GM19099 (cell line): ENCODE measurements at regions not wholly inside any gene's neighbourhood (a gene's known extent, or its start where the extent isn't known, plus 50 kb on each side); places are given as distances from the start of the nearest gene placed in this dataset.

ENCODE experiments used
- POLR2A ChIP-seq: IDR thresholded peaks from 3 replicates; pipeline ENCODE4 v1.6.1; 2011; ENCODE audit warnings: low read depth; ENCODE audit not compliant: insufficient read length; ENCODE audit errors: extremely low read depth

- no peak for TF ChIP-seq POLR2A
Observed at GRCh38 chr5:126354858-126355731, 68.1 kb upstream of the GRAMD2B start.

DNA sequence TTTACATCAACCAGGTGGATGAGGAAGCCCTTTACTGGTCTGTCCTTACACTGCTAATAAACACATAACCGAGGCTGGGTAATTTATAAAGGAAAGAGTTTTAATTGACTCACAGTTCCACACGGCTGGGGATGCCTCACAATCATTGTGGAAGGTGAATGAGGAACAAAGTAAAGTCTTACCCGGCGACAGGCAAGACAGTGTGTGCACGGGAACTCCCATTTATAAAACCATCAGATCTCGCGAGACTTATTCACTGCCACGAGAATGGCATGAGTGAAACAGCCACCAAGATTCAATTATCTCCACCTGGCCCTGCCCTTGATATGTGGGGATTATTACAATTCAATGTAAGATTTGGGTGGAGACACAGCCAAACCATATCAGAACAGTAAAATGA is 67.3 kb upstream of the GRAMD2B start:
- TF ChIP-seq POLR2A, result no peak

DNA sequence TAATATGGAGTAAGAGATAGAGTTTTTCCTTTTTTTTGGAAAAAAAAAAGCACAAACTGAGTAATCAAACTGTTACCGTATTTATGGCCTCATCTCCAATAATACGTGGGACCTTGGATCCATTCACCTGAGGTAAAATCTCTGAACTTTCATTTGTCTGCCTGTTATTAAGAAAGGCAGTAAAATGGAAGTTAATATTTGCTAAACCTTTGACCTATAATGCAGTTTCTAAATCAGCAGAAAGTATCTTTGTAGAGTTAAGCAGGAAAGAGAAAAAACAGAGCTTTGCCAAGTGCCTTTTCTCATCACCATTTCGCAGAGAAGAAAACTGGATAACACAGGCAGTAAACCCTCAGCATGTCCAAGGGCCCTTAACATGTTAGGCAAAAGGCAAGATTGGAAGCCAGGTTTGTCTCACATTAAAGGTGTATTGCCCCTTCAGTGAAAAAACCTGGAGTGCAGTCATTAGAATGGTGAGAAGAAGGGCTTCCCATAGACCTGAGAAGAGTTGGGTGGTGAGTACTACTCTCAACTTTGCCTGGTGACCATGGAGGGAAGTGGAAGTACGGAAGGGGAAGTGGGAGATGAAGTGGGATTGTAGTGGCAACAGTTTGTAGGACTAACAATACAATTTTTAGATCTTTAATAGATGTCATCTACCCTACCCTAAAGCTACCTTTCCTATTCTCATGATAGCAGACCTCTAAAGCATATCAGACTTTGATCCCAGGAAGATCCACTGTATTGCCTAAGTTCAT is 65.4 kb upstream of the GRAMD2B start:
- TF ChIP-seq POLR2A, result no peak

GRCh38 chr5:126358525-126358924 is 64.7 kb upstream of the GRAMD2B start:
- TF ChIP-seq POLR2A, result no peak

- no peak for TF ChIP-seq POLR2A
Observed at GRCh38 chr5:126359884-126360283, 63.3 kb upstream of the GRAMD2B start.

- no peak for TF ChIP-seq POLR2A
Observed at GRCh38 chr5:126360467-126360866, 62.7 kb upstream of the GRAMD2B start.

- no peak for TF ChIP-seq POLR2A
Observed at GRCh38 chr5:126363658-126364057, 59.6 kb upstream of the GRAMD2B start.

GRCh38 chr5:126364206-126364902 is 58.9 kb upstream of the GRAMD2B start:
- no peak for TF ChIP-seq POLR2A

DNA sequence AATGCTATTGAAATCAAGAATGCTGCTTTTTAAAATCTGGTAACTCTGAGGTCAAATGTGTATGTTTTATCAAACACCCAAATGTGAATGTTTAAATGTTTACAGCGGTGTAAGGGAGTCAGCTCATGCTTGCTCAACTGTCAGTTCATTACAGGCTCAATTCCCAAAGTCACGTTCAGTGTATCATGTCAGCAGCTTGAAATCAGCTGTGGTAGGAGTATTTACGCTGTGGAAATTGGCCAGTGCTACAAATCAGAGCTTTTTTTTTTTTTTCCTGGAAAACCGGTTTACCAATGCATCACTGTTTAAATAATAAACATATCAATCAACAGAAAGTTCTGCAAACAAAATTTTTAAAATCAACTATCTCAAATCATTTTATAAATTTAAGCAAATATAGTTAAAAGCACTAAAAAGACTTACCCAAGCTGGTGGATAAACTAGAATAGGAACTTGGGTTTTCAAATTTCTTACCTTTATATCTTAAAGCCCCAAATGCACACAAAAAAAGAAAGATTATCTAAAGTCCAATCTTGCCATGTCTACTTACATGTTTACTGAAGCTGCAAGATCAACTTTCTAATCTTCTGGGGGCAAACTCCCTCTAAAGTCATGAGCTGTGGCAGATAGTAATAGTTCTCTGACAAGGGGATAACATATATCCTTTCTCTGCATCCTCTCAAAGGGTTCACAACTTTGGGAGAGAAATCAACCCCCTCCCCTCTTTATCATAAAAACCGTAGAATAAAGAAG is 57.6 kb upstream of the GRAMD2B start:
- TF ChIP-seq POLR2A, result no peak

DNA sequence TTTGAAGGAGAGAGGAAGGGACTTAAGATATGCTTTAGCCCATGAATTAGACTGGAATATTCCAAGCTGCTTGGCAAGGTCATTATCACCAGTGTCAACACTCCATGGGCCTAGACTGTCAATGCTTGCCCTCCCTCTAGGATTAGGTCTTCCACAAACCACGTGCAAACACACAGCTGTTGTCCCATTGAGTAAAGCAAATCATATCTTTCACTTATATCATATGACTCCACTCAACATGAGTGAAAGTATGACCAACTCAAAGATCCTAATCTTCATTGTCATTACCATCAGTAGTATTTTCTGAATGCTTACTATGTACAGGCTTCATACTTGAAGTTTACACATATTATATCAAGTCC is 57.0 kb upstream of the GRAMD2B start:
- no peak for TF ChIP-seq POLR2A

DNA sequence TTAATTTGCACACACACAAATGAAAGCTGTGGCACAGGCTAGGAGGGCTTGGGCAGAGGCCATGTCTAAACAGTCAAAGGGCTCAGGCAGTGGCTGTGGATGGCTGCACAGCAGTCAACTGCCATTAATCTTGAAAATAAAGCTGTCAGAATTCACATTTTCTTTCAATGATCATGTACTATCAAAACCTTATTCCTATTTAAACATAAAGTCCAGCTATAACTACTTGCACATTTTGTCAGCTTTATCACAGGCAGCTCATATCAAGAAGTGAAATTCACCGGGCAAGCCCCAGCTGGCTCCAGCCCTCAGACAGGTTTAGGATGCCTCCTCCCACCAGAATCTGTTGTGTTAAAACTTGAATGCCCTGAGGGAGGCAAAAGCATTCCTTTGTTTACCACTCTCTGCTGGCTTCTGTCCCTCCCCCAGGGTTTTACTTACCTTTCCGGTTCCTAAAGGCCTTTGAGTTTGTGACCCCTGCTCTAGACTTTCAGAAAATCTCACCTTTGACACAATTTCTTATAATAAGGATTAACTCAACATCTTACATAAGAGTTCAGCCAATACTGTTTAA is 54.9 kb upstream of the GRAMD2B start:
- no peak for TF ChIP-seq POLR2A

DNA sequence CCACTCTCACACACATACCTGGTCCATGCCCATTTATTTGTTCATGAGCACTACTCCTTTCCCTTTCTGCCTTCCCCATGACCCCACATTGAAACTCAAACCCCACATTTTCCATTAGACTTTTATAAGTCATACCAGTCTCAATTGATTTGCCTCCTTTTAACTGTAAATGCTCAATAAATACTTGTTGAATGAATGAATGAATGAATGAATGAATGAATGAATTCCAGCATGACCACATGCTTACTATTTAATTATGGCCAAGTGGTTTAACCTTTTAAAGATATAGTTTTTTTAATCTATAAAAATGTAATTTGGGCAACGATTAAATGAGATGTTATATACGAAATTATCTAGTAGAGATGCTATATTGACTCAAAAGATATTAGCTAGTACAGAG is 54.1 kb upstream of the GRAMD2B start:
- TF ChIP-seq POLR2A, result no peak

DNA sequence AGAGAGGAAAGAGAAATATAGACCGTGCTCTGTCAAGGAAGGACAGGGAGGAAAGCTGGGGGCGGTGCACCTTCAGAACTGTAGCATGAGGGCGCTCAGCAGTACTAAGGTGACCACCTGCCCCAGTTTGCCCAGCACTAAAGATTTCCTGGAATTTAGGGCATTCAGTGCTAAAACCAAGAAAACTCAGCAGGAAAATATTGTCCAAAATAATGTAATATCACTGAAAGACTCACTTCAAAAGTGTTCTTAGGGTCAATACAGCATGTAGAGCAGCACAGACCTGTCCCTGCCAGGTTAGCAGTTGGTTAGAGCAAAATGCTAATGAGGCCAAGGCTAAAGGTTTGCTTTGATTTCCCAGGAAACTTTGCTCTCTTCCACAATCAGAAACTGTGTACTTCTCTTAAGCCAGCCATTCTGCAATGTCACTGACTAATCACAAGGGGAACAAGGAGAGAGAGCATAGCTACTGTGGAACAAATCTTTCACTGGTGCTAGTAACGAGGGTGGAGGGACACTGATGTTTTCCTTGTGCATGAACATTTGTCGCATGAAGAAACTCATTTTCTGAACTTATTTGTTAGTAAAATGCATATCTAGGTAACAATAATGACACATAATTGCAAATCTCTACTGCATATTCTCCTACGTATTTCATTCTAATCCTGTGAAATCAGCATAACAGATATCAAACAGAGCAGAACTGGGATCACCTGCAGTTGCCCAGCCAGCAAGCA is 53.0 kb upstream of the GRAMD2B start:
- TF ChIP-seq POLR2A, result no peak

DNA sequence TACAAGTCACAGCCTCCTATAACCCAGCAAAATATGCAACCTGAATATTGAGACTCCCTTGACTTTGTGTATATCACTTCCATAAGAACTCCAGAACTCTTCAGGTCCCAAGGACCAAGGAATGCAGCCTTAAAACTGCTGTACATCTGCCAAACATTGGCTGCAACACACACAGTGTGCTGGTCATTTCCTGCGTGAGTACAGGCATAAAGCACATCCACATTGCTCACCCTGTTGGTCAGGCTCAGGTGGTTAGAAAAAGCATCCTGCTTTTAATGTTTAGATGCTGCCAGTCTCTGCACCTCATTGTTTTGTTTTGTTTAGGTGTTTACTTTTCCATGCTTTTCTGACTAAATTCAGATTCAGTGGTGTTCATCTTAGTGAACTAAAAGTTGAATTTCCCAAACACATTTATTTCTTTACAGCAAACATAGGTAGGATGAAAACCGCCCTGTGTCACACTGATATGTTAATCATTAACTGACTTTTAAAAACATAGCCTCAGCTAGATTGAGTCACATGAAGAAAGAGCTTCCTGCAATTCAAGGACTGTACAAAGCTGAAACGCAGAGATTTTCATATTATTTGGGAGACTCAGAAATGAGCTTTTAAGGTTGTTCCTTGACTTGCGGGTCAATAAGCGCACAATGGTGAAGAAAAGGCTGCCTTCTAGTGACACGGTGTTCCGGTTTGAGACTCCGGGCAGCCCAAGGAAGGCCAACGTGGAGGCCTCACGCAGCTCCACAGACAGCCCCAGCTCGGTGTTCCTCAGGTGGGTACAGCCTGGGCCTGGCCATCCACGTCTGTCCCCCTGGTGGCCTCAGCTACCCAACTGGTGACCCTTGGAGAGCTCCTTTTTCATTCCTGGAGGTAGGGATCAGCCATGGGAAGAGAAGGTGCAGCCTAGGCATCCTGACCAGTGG is 52.2 kb upstream of the GRAMD2B start:
- no peak for TF ChIP-seq POLR2A
